Stimulated activated naive CD8-positive, alpha-beta T cell treated with anti-CD3 and anti-CD28 coated beads, Interleukin-15, Interleukin-2, amounts not matched to agents 100 ng/mL and 50 ng/mL, for 24 hours (primary cell): ENCODE measurements at regions not wholly inside any gene's neighbourhood (a gene's known extent, or its start where the extent isn't known, plus 50 kb on each side); places are given as distances from the start of the nearest gene placed in this dataset.
"Not testable (repeated sequence)": the region's sequence is repeated elsewhere in the genome, so short reads cannot be mapped to it uniquely, and the experiment has no call there.

Experiments used
- H3K27ac Mint-ChIP-seq: one replicate; pipeline ENCODE4 v1.8.0; 2021; ENCODE audit warnings: mild to moderate bottlenecking, mixed read lengths
- H3K27me3 Mint-ChIP-seq: one replicate; pipeline ENCODE4 v1.8.0; 2021; ENCODE audit warnings: mixed read lengths
- H3K36me3 Mint-ChIP-seq: one replicate; pipeline ENCODE4 v1.8.0; 2021; ENCODE audit warnings: low read depth, mixed read lengths
- H3K4me1 Mint-ChIP-seq: one replicate; pipeline ENCODE4 v1.8.0; 2021; ENCODE audit warnings: low read depth, mixed read lengths
- H3K4me3 Mint-ChIP-seq: one replicate; pipeline ENCODE4 v1.8.0; 2021; ENCODE audit warnings: mild to moderate bottlenecking, mixed read lengths
- H3K9me3 Mint-ChIP-seq: one replicate; pipeline ENCODE4 v1.8.0; 2021; ENCODE audit warnings: mixed read lengths

DNA sequence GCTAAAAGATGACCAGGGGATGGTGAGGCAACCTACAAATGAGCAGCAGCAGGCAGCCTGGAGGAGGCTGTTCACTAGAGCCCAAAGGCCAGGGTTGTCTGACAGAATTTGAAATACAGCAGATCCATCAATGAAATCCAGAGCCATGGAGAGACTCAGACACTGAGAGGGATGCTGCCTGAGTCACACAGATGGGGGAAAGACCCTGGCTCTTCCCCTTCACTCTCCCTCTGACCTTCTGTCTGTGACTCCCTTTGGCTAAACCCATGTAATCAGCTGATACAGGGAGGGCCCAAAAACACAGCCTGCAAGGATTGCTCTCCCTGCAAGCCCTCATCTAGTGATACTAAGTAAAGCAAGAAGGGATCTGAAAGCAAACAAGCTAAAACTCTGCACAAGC lies 166.5 kb upstream of the SPOPL start:
- Mint-ChIP-seq H3K9me3 (no peaks in the 10 kb centered on the region), H3K27me3 (no peaks in the 10 kb centered on the region), H3K4me1 (no peaks in the 10 kb centered on the region), H3K27ac (no peak overlapping the region), H3K4me3 (no peak overlapping the region), H3K36me3 (no peaks in the 10 kb centered on the region)

DNA sequence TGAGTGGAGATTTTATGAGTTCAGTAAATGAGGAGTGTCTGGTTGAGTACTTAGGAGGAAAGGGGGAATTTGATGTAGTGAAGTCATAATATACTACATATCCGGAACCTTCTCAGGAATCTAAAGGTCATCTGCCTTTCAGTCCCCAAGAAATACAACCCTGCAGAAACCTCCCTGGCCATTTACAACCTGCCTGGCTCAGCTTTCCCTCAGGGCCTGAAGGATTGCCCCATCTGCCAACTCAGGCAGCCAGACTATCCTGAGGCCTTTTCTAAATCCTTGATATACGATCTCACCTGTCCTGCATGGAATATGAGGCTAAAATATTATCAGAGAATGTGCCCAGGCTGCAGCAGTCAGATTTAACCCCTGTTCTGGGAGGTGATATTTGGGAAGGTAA lies 165.4 kb upstream of the SPOPL start:
- no peak overlapping the region for H3K4me3 Mint-ChIP-seq
- no peaks in the 10 kb centered on the region for H3K9me3 Mint-ChIP-seq
- no peaks in the 10 kb centered on the region for H3K27me3 Mint-ChIP-seq
- H3K4me1 Mint-ChIP-seq = no peaks in the 10 kb centered on the region
- no peaks in the 10 kb centered on the region for H3K36me3 Mint-ChIP-seq
- H3K27ac Mint-ChIP-seq = no peak overlapping the region

DNA sequence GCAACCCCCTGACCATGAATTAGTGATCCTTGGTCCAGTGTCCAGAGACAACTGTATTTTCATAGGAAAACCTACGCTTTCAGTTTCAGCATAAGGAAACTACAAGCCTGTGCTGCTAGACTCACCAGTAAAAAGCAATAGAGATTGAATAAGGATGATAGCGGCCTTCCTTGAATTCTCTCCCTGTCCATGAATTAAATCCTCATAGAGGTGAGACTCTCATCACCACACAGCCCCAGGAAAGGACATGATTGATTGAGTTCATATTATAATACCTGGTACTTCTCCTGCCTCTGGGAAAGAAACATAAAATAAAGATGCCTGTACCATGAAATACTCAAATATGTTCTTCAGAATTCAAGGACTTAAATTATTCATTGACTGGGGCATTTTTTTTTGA lies 146.3 kb upstream of the SPOPL start:
- Mint-ChIP-seq H3K36me3 (no peaks in the 10 kb centered on the region), H3K27me3 (no peaks in the 10 kb centered on the region), H3K27ac (no peak overlapping the region), H3K9me3 (no peaks in the 10 kb centered on the region), H3K4me3 (no peak overlapping the region), H3K4me1 (no peaks in the 10 kb centered on the region)

DNA sequence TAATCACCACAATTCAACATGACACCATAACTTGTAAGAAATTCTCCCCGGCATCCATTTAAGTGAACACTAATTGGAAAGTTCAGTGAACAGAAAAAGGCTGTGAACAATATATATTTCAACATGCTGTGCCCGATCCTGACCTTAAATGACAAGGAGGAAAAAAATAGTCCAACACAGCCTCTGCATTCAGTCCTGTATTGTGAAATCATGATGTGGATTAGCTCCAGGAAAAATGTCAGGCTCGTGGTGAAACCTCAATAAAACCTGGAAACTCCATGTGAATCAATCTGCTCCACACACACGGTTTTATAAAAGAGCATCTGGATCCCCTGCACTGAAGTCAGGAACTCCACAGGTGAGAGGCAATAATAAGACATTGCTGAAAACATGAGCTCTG lies 145.4 kb upstream of the SPOPL start:
- no peak overlapping the region for H3K27ac Mint-ChIP-seq
- no peaks in the 10 kb centered on the region for H3K9me3 Mint-ChIP-seq
- H3K36me3 Mint-ChIP-seq = no peaks in the 10 kb centered on the region
- H3K4me1 Mint-ChIP-seq = no peaks in the 10 kb centered on the region
- no peaks in the 10 kb centered on the region for H3K27me3 Mint-ChIP-seq
- H3K4me3 Mint-ChIP-seq = no peak overlapping the region

DNA sequence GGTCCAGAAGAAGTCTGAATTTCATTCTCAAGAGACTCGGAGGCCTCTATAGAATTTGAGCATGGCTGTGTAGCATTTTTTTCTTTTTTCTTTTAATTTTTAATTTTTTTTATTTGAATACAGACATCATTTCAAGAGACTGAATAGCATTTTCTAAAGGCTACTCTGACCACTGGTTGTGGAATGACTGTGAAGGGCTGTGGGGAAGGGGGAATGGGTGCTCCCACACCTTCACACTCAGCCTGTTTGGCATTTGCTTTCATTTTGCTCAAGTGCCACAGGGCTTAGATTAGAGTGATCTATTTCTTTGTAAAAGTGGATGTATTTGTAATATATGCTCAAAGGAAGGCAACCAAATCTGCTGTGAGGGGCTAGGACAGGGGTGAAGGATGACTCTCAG lies 142.0 kb upstream of the SPOPL start:
- Mint-ChIP-seq H3K27me3 (peaks cover 5% of the 10 kb centered on the region), H3K4me1 (no peaks in the 10 kb centered on the region), H3K9me3 (no peaks in the 10 kb centered on the region), H3K36me3 (no peaks in the 10 kb centered on the region), H3K27ac (no peak overlapping the region), H3K4me3 (no peak overlapping the region)

DNA sequence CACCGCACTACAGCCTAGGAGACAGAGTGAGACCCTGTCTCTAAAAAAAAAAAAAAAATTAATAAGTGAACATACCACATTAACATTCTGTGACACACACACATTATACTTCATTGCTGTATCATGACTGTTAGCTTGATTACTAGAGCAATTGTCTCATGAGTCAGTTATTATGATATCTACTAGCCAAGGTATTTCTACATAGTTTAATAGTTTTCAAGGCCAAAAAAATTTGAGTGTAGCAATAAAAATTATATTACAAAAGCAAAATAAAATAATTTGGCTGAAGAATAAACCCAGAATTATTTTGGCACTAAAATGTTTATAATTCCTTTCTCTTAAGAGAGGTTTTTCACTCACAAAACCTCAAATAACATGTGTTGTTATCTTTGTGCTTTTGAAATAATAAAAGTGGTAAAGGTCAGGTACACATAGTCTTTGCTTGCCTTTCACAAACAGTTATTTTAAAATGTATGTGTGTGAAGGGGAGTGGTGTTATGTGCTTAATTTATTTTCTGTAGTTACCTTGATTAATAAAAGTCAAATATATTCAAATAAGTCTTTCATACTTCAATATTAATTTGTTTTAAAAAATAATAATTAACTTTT lies 136.9 kb upstream of the SPOPL start:
- Mint-ChIP-seq H3K27ac (no peak overlapping the region), H3K36me3 (no peaks in the 10 kb centered on the region), H3K9me3 (no peaks in the 10 kb centered on the region), H3K4me3 (no peak overlapping the region), H3K4me1 (no peaks in the 10 kb centered on the region), H3K27me3 (peaks cover 5% of the 10 kb centered on the region)

DNA sequence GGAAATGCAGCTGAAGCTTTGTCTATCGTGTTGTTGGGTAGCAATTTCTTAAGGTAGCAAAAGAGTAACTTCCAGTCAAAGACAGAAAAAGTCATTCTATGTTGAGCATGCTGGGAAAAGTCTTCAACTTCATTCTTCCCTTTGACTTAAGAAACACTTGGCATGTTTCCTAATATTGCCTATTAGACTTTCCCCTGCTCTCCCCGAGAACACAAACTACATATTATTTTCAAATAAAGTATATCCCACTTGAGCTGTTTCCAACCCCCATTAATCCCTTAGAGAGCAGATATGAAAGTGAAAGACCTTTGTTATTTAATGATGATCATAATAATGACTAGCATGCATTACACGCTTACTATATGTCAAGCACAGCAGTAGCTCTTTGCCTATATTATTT lies 136.0 kb upstream of the SPOPL start:
- peaks cover 5% of the 10 kb centered on the region for H3K27me3 Mint-ChIP-seq
- H3K27ac Mint-ChIP-seq = no peak overlapping the region
- H3K9me3 Mint-ChIP-seq = no peaks in the 10 kb centered on the region
- H3K4me3 Mint-ChIP-seq = no peak overlapping the region
- H3K36me3 Mint-ChIP-seq = no peaks in the 10 kb centered on the region
- H3K4me1 Mint-ChIP-seq = no peaks in the 10 kb centered on the region

DNA sequence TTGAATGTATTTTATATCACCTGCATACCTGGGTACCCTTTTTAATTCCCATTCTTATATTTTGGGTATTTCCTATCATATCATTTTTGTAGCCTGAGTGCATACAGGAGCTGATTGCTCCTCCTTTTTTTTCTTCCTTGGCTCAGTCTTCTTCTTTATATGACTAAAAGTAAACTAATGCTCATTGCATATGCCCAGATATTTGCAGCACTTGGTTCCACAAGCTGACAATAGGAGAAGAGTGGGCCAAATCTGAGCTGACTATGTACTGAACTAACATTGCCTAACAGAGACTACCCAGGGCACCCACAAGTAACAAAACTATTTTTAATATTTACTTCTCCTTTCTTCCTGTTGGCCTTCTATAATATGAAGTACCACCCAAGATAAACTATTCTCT lies 131.7 kb upstream of the SPOPL start:
- Mint-ChIP-seq H3K4me3 (no peak overlapping the region), H3K4me1 (no peaks in the 10 kb centered on the region), H3K9me3 (peaks cover 4% of the 10 kb centered on the region), H3K36me3 (no peaks in the 10 kb centered on the region), H3K27me3 (no peaks in the 10 kb centered on the region), H3K27ac (no peak overlapping the region)

DNA sequence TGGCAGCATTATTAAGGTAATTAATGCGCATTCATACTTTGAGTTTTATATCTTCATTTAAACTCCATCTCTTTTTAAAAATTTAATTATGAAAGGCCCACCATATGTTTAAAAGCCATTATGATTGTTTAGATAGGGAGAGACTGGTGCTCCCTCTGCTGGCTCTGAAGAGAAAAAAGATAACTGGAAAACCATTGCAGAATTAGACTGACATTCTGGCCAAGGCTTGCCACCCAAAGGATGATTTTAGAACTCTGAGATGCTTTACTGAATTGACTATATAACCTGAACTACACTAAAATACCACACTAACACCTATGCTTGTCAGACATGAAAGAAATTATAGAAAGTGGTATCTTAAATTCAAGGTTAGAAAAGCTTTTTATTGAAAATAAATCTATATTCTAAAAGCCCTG lies 127.6 kb upstream of the SPOPL start:
- H3K36me3 Mint-ChIP-seq = no peaks in the 10 kb centered on the region
- no peaks in the 10 kb centered on the region for H3K4me1 Mint-ChIP-seq

DNA sequence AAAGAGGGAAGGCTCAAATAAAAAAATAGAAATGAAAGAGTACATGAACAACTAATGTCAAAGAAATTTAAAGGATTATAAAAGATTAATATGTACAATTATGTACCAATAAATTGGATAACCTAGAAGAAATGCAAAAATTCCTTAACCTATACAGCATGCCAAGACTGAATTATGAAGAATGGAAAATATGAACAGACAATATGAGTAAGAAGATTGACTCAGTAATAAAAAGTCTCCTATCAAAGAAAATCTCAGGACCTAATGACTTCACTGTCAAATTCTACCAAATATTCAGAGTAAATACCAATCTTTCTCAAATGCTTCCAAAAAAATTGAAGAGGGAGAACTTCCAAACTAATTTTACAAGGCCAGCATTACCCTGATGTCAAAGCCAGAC lies 120.2 kb upstream of the SPOPL start:
- Mint-ChIP-seq H3K27ac (no peak overlapping the region), H3K9me3 (peaks cover 9% of the 10 kb centered on the region), H3K4me3 (no peak overlapping the region), H3K27me3 (no peaks in the 10 kb centered on the region), H3K4me1 (no peaks in the 10 kb centered on the region), H3K36me3 (no peaks in the 10 kb centered on the region)

More for the DNA sequence above, 127.6 kb upstream of the SPOPL start:
- no peaks in the 10 kb centered on the region for H3K27me3 Mint-ChIP-seq
- H3K27ac Mint-ChIP-seq = no peak overlapping the region
- peaks cover 7% of the 10 kb centered on the region for H3K9me3 Mint-ChIP-seq
- H3K4me3 Mint-ChIP-seq = no peak overlapping the region

DNA sequence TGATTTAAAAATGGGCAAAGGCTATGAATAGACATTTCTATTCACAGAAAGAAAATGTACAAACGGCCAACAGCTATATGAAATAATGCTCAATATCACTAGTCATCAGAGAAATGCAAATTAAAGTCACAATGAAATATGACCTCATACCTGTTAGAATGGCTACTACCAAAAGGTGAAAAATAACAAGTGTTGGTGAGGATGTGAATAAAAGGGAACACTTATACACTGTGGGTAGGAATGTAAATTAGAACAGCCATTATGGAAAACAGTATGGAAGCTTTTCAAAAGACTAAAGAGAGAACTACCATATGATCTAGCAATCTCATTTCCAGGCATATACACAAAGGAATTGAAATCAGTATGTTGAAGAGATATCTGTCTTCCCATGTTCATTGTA lies 118.9 kb upstream of the SPOPL start:
- Mint-ChIP-seq H3K4me1 (no peaks in the 10 kb centered on the region), H3K36me3 (no peaks in the 10 kb centered on the region), H3K9me3 (peaks cover 5% of the 10 kb centered on the region), H3K27ac (no peak overlapping the region), H3K4me3 (no peak overlapping the region), H3K27me3 (no peaks in the 10 kb centered on the region)

DNA sequence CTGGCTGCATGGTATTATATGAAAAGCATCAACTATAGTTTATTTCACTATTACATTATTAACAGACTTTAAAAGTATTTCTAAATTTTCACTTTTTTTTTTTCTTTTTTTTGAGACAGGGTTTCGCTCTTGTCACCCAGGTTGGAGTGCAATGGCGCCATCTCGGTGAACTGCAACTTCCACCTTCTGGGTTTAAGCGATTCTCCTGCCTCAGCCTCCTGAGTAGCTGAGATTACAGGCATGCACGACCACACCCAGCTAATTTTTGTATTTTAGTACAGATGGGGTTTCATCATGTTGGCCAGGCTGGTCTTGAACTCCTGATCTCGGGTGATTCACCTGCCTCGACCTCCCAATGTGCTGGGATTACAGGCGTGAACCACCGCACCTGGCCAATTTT lies 115.4 kb upstream of the SPOPL start:
- not testable (repeated sequence) for H3K27ac Mint-ChIP-seq, H3K4me3 Mint-ChIP-seq, H3K27me3 Mint-ChIP-seq, H3K36me3 Mint-ChIP-seq, H3K4me1 Mint-ChIP-seq, H3K9me3 Mint-ChIP-seq

DNA sequence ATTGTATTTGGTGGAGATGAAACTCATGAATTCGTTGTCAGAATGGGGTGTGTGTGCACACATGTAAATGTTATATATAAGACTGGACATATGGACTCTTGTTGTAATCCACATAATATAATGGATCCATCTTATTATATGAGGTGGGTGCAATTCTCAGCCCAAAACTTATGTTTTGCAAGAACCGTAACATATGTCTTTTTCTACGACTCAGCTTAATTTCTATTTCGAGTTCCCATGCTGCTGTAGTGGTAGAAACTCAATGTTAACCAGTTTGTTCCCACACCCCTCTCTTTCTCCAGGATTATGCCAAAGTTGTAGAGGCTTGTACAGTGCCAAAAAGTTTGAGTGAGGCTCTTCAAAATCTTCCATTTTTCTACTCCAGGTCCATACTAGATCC lies 112.5 kb upstream of the SPOPL start:
- Mint-ChIP-seq H3K4me1 (no peaks in the 10 kb centered on the region), H3K27me3 (no peaks in the 10 kb centered on the region), H3K36me3 (no peaks in the 10 kb centered on the region), H3K9me3 (no peaks in the 10 kb centered on the region), H3K27ac (no peak overlapping the region), H3K4me3 (no peak overlapping the region)

DNA sequence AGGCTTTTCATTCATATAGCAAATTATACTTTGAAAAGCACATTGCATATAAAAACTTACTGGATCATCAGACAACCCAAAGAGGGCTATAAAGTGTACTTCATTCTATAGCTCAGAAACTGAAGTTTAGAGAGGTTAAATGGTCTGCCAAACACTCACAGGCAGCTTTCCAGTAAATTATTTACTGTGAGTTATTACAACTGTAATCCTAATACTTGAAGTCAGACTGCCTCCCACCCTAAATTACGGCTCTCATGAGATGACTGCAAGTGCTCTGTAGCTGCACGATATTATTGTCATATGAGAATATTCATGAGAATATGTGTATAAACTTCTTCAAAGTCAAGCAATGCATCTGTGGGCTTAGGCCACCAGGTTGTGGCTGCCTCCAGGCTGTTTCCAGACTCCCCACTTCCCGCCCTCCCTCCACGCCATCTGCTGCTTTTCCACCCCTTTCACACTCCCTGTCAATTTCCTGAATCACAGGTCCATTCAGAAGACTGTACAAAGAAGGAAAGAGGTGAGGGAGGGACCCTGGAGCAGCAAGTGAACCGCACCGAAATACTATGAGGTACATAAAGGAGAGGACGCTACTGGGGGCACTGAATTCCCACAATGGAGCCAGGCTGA lies 111.1 kb upstream of the SPOPL start:
- no peaks in the 10 kb centered on the region for H3K4me1 Mint-ChIP-seq

DNA sequence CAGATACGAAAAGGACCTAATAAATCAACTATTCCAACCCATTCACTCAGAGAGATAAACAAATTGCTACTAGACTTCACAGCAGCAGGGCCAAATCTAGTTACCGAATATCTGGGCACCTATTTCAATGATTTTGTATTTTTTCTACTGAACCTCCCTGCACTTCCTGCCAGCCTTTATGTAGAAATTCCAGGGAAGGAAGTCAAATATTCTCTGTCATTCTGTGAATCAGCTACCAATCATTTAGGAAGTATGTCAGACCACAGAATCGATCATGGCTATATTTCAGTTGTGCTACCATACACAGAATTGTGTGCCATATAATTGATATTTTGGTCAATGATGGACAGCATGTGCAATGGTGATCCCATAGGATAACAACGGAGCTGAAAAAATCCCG lies 109.6 kb upstream of the SPOPL start:
- no peaks in the 10 kb centered on the region for H3K9me3 Mint-ChIP-seq
- no peaks in the 10 kb centered on the region for H3K36me3 Mint-ChIP-seq
- no peak overlapping the region for H3K27ac Mint-ChIP-seq
- no peaks in the 10 kb centered on the region for H3K4me1 Mint-ChIP-seq
- no peak overlapping the region for H3K4me3 Mint-ChIP-seq
- no peaks in the 10 kb centered on the region for H3K27me3 Mint-ChIP-seq

More for the DNA sequence above, 111.1 kb upstream of the SPOPL start:
- Mint-ChIP-seq H3K36me3 (no peaks in the 10 kb centered on the region), H3K27me3 (no peaks in the 10 kb centered on the region), H3K9me3 (no peaks in the 10 kb centered on the region), H3K4me3 (no peak overlapping the region), H3K27ac (no peak overlapping the region)

DNA sequence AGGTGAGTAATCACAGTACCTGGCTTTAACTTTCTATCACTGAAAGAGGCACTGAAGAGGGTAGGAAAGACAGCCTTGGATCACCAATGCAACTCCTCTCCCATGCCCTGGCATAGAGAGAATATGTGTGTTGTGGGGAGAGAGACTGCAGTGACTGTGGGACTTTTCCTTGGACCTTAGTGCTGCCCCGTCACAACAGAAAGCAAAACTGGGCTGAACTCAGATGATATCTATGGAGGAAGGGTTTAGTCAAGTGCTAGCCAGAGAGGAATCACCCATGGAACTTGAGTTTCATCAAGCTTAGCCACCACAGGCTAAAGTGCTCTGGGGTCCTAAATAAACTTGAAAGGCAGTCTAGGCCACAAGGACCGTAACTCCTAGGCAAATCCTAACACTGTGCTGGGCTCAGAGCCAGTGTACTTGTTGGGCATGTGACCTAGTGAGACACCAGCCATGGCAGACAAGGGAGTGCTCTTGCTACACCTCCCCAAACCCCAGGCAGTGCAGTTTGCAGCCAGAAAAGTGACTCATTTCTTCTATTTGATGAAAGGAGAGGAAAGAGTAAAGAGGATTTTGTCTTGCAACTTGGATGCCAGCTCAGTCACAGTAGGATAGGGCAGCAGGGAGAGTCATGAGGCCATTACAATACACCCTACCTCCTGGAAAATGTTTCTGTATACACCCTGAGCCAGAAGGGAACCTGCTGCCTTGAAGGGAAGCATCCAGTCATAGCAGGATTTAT lies 105.8 kb upstream of the SPOPL start:
- Mint-ChIP-seq H3K27ac (no peak overlapping the region), H3K4me3 (no peak overlapping the region), H3K9me3 (peaks cover 22% of the 10 kb centered on the region), H3K4me1 (no peaks in the 10 kb centered on the region), H3K27me3 (no peaks in the 10 kb centered on the region), H3K36me3 (no peaks in the 10 kb centered on the region)
